HCT116 (cell line): ENCODE measurements at regions not wholly inside any gene's neighbourhood (a gene's known extent, or its start where the extent isn't known, plus 50 kb on each side); places are given as distances from the start of the nearest gene placed in this dataset.

ENCODE experiments used
- ATAC-seq: fragments of 200-7000 bp; cut with Tn5 transposase; 2 replicates; pipeline ENCODE4 v1.9.1; 2020; ENCODE audit warnings: mild to moderate bottlenecking, moderate library complexity
- BruUV-seq: library from RNA; stranded (reverse); fragments of 400-500 nt; replicated peaks from 2 replicates; lab custom pipeline; 2021; lab: Mats Ljungman, UMichigan
- CTCF ChIA-PET: fragments of 300-600 bp; sonication (Branson Sonifier 250); formaldehyde crosslinking; loops from one replicate; lab custom pipeline; 2021; ENCODE audit warnings: antibody characterized with exemption; lab: Charles Lee
- POLR2A ChIA-PET: fragments of 300-600, 350-600 bp; sonication (Branson Sonifier 250); formaldehyde crosslinking; loops from one replicate; lab custom pipeline; 2021; ENCODE audit warnings: antibody characterized with exemption; lab: Charles Lee
- RAD21 ChIA-PET, 2 experiments: fragments of 300-600 bp; sonication (Branson Sonifier 250); formaldehyde crosslinking; loops; one replicate each; lab custom pipeline; 2023; ENCODE audit warnings: low total read pairs in 2 of 2; ENCODE audit not compliant: uncharacterized antibody in 2 of 2, unreplicated experiment in 2 of 2, low non-redundant PET in 1 of 2; lab: Charles Lee
- DNase-seq: peaks from one replicate; pipeline ENCODE4 v3.0.0-alpha.2; 2010; ENCODE audit warnings: low read depth, low spot score
- H2AFZ ChIP-seq: fragments of 200-600 bp; shearing (Covaris generic), sonication (generic); 2 replicates; pipeline ENCODE4 v1.6.1; 2017; ENCODE audit warnings: low read depth, mixed run types, mixed read lengths, antibody characterized with exemption, low read length; ENCODE audit not compliant: poor library complexity, severe bottlenecking
- H3K27ac ChIP-seq: 2 replicates; pipeline ENCODE4 v1.5.1; 2012; ENCODE audit warnings: low read depth, low read length
- H3K27me3 ChIP-seq: fragments of 200-600 bp; sonication (generic); 2 replicates; pipeline ENCODE4 v1.6.1; 2016; ENCODE audit warnings: mixed run types, low read length, mixed read lengths; ENCODE audit not compliant: insufficient read depth
- H3K36me3 ChIP-seq, 2 experiments: fragments of 200-500 bp in 1 of 2; fragments of 200-600 bp in 1 of 2; sonication (Bioruptor generic) in 1 of 2; sonication (generic) in 1 of 2; 2 replicates each; pipeline versions ENCODE4 v1.5.1 to v1.6.1; 2014 to 2016; ENCODE audit warnings: low read length in 2 of 2, inconsistent platforms in 1 of 2, mixed read lengths in 1 of 2, mixed run types in 1 of 2; ENCODE audit not compliant: insufficient read depth in 2 of 2, control insufficient read depth in 1 of 2
- H3K4me1 ChIP-seq, 2 experiments: fragments of 200-600 bp in 1 of 2; sonication (generic) in 1 of 2; 2 replicates each; pipeline versions ENCODE4 v1.5.1 to v1.6.1; 2012 to 2017; ENCODE audit warnings: low read length in 2 of 2, inconsistent platforms in 1 of 2, mild to moderate bottlenecking in 1 of 2, mixed read lengths in 1 of 2, mixed run types in 1 of 2, moderate library complexity in 1 of 2; ENCODE audit not compliant: insufficient read depth in 2 of 2, control insufficient read depth in 1 of 2
- H3K4me2 ChIP-seq: fragments of 200-600 bp; sonication (generic); 2 replicates; pipeline ENCODE4 v1.6.1; 2017; ENCODE audit warnings: mixed run types, low read length, mixed read lengths
- H3K4me3 ChIP-seq, 2 experiments: fragments of 200-600 bp in 1 of 2; sonication (generic) in 1 of 2; replicated peaks in 1 of 2; 2 replicates each; pipeline ENCODE4 v1.5.1; 2011 to 2016; ENCODE audit warnings: low read length in 2 of 2, control low read depth in 1 of 2, low read depth in 1 of 2, mild to moderate bottlenecking in 1 of 2, mixed read lengths in 1 of 2, mixed run types in 1 of 2
- H3K79me2 ChIP-seq: fragments of 200-600 bp; sonication (generic); 2 replicates; pipeline ENCODE4 v1.6.1; 2017; ENCODE audit warnings: mild to moderate bottlenecking, mixed run types, low read length, moderate library complexity, mixed read lengths; ENCODE audit not compliant: insufficient read depth
- H3K9ac ChIP-seq: fragments of 200-600 bp; sonication (generic); 2 replicates; pipeline ENCODE4 v1.6.1; 2016; ENCODE audit warnings: low read length, mixed read lengths
- H3K9me2 ChIP-seq: fragments of 200-600 bp; sonication (generic), shearing (Covaris generic); 2 replicates; pipeline ENCODE4 v1.6.1; 2017; ENCODE audit warnings: mixed run types, mild to moderate bottlenecking, moderate library complexity; ENCODE audit not compliant: insufficient read depth
- H3K9me3 ChIP-seq, 2 experiments: fragments of 200-500 bp in 1 of 2; fragments of 200-600 bp in 1 of 2; sonication (Bioruptor generic) in 1 of 2; sonication (generic) in 1 of 2; 2 replicates each; pipeline ENCODE4 v1.6.1; 2014 to 2017; ENCODE audit warnings: low read length in 2 of 2, mixed read lengths in 2 of 2, inconsistent platforms in 1 of 2, low read depth in 1 of 2, mild to moderate bottlenecking in 1 of 2, mixed run types in 1 of 2, moderate library complexity in 1 of 2; ENCODE audit not compliant: control insufficient read depth in 1 of 2, insufficient read depth in 1 of 2
- H4K20me1 ChIP-seq: fragments of 200-600 bp; sonication (generic), shearing (Covaris generic); 2 replicates; pipeline ENCODE4 v1.6.1; 2017; ENCODE audit warnings: mixed run types, mild to moderate bottlenecking, moderate library complexity; ENCODE audit not compliant: insufficient read depth
- CBX3 ChIP-seq: IDR thresholded peaks from 2 replicates; pipeline ENCODE4 v1.6.1; 2012; ENCODE audit warnings: low read depth
- CTCF ChIP-seq, 3 experiments: fragments of 200-600 bp in 1 of 3; sonication (generic) in 1 of 3; IDR thresholded peaks in 2 of 3; conservative IDR thresholded peaks in 1 of 3; 2 replicates each; pipeline ENCODE4 v1.5.1; 2012 to 2017; ENCODE audit warnings: low read depth in 2 of 3, low read length in 2 of 3, antibody characterized with exemption in 1 of 3, borderline replicate concordance in 1 of 3, control low read depth in 1 of 3, mild to moderate bottlenecking in 1 of 3, mixed read lengths in 1 of 3, mixed run types in 1 of 3, moderate library complexity in 1 of 3; ENCODE audit not compliant: insufficient read depth in 1 of 3
- EGR1 ChIP-seq: IDR thresholded peaks from 2 replicates; pipeline ENCODE4 v1.6.1; 2012; ENCODE audit warnings: low read depth
- EZH2 ChIP-seq: fragments of 200-600 bp; sonication (generic); IDR thresholded peaks from 2 replicates; pipeline ENCODE4 v1.6.1; 2017; ENCODE audit warnings: antibody characterized with exemption, mixed run types
- FOSL1 ChIP-seq: IDR thresholded peaks from 2 replicates; pipeline ENCODE4 v1.6.1; 2012; ENCODE audit warnings: low read depth
- JUND ChIP-seq: IDR thresholded peaks from 2 replicates; pipeline ENCODE4 v1.6.1; 2012
- MAX ChIP-seq: IDR thresholded peaks from 2 replicates; pipeline ENCODE4 v1.6.1; 2012
- POLR2A ChIP-seq: IDR thresholded peaks from 2 replicates; pipeline ENCODE4 v1.7.0; 2011; ENCODE audit warnings: borderline replicate concordance; ENCODE audit not compliant: insufficient read depth, insufficient read length; ENCODE audit errors: extremely low read depth
- POLR2AphosphoS5 ChIP-seq: IDR thresholded peaks from 2 replicates; pipeline ENCODE4 v1.6.1; 2011; ENCODE audit warnings: mild to moderate bottlenecking, low read depth, low read length, moderate library complexity
- SIN3A ChIP-seq: IDR thresholded peaks from 2 replicates; pipeline ENCODE4 v1.6.1; 2012; ENCODE audit warnings: low read depth
- YY1 ChIP-seq: IDR thresholded peaks from 2 replicates; pipeline ENCODE4 v1.6.1; 2011; ENCODE audit warnings: low read length, low read depth, moderate library complexity, mild to moderate bottlenecking; ENCODE audit not compliant: insufficient replicate concordance; ENCODE audit errors: extremely low read depth
- ZBTB33 ChIP-seq: IDR thresholded peaks from 2 replicates; pipeline ENCODE4 v1.6.1; 2011; ENCODE audit warnings: mild to moderate bottlenecking, low read length, moderate library complexity; ENCODE audit not compliant: insufficient replicate concordance; ENCODE audit errors: extremely low read depth
- ZNF274 ChIP-seq: fragments of 200-500 bp; sonication (Bioruptor generic); IDR thresholded peaks from 2 replicates; pipeline ENCODE4 v1.6.1; 2014; ENCODE audit warnings: mild to moderate bottlenecking, low read depth, low read length, inconsistent platforms
- intact Hi-C: fragments of 100-400 bp; cut with micrococcal nuclease; formaldehyde crosslinking; loops from 2 replicates; pipeline ENCODE4 v1.10.0; 2022

- TF ChIP-seq CTCF (IDR thresholded peaks at IDR 0.05 in 2 of 3, conservative IDR thresholded peaks at IDR 0.05 in 1 of 3; ENCODE audit: borderline replicate concordance in 1 of 3, insufficient read depth in 1 of 3, low read depth in 2 of 3, low read length in 2 of 3) (no peak), ZBTB33 (no peak)
Observed at GRCh38 chr4:1572010-1572385, 112.1 kb downstream of the FAM53A start (continued).

- Histone ChIP-seq H3K9me3 (no peaks in the 10 kb centered on the region), H4K20me1 (no peaks in the 10 kb centered on the region), H3K27ac (no peak overlapping the region), H3K4me3 (no peak overlapping the region), H3K79me2 (no peaks in the 10 kb centered on the region), H3K9ac (no peak overlapping the region), H3K9me2 (no peaks in the 10 kb centered on the region), H3K27me3 (no peaks in the 10 kb centered on the region), H3K36me3 (no peaks in the 10 kb centered on the region), H3K4me1 (peaks cover 5 to 22% of the 10 kb centered on the region in 2 experiments; a peak in 3 of 4 replicates), H3K4me2 (no peak overlapping the region), H2AFZ (no peak overlapping the region)
- CTCF ChIA-PET = no interaction called here
- no TSS peak for BruUV-seq
- POLR2A ChIA-PET = no interaction called here
- no peak for TF ChIP-seq ZNF274
- no peak for TF ChIP-seq SIN3A
- no peak for TF ChIP-seq YY1
- no peak for TF ChIP-seq ZBTB33
- TF ChIP-seq POLR2A = no peak
- no peak for TF ChIP-seq MAX
- no peak for TF ChIP-seq EZH2
- TF ChIP-seq POLR2AphosphoS5 = no peak
- TF ChIP-seq CTCF (IDR thresholded peaks at IDR 0.05 in 2 of 3, conservative IDR thresholded peaks at IDR 0.05 in 1 of 3; ENCODE audit: borderline replicate concordance in 1 of 3, insufficient read depth in 1 of 3, low read depth in 2 of 3, low read length in 2 of 3) = no peak
- no peak for TF ChIP-seq JUND
- no peak for TF ChIP-seq FOSL1
- no peak for TF ChIP-seq CBX3
- no peak for TF ChIP-seq EGR1
- ATAC-seq (no peak), DNase-seq (no peak)
- RAD21 ChIA-PET = no interaction called here
- intact Hi-C loops = no loop called here
Observed at GRCh38 chr4:1571165-1572009, 112.7 kb downstream of the FAM53A start.
